CD4-positive, CD25-positive, alpha-beta regulatory T cell (primary cell): ENCODE measurements at regions not wholly inside any gene's neighbourhood (a gene's known extent, or its start where the extent isn't known, plus 50 kb on each side); places are given as distances from the start of the nearest gene placed in this dataset.

Source experiments
- ATAC-seq, 2 donors: fragments of 150-1000 bp; cut with Tn5 transposase; one replicate each; pipeline ENCODE4 v1.10.0; 2021; ENCODE audit warnings: low read depth in 2 of 2, moderate number of reproducible peaks in 2 of 2, moderate library complexity in 1 of 2
- DNase-seq, 3 donors: peaks; one replicate each; pipeline versions ENCODE4 v3.0.0 to v3.0.0-alpha.2; 2012 to 2022; ENCODE audit warnings: mixed read lengths in 1 of 3
- H3K27ac ChIP-seq: one replicate; pipeline ENCODE4 v1.7.0; 2013; ENCODE audit warnings: mild to moderate bottlenecking, low read length; ENCODE audit not compliant: insufficient read depth, poor library complexity, severe bottlenecking
- H3K27me3 ChIP-seq: one replicate; pipeline ENCODE4 v1.7.0; 2013; ENCODE audit warnings: low read length; ENCODE audit not compliant: control insufficient read depth, insufficient read depth
- H3K36me3 ChIP-seq: one replicate; pipeline ENCODE4 v1.7.0; 2013; ENCODE audit warnings: mild to moderate bottlenecking, low read length, moderate library complexity; ENCODE audit not compliant: control insufficient read depth, insufficient read depth
- H3K4me1 ChIP-seq: 2 replicates; pipeline ENCODE4 v1.7.0; 2013; ENCODE audit warnings: mild to moderate bottlenecking, low read length; ENCODE audit not compliant: insufficient read depth, control insufficient read depth, poor library complexity, severe bottlenecking
- H3K4me3 ChIP-seq: one replicate; pipeline ENCODE4 v1.7.0; 2013; ENCODE audit warnings: low read depth, mild to moderate bottlenecking, low read length, moderate library complexity
- H3K9me3 ChIP-seq, 2 experiments: 1 replicate in 1 of 2; 2 replicates in 1 of 2; pipeline ENCODE4 v1.7.0; 2013; ENCODE audit warnings: low read length in 2 of 2, mild to moderate bottlenecking in 1 of 2, moderate library complexity in 1 of 2; ENCODE audit not compliant: control insufficient read depth in 2 of 2
- H3K27ac Mint-ChIP-seq, 3 donors: one replicate each; pipeline ENCODE4 v1.8.0; 2020 to 2022; ENCODE audit warnings: mild to moderate bottlenecking in 3 of 3, mixed read lengths in 3 of 3, moderate library complexity in 2 of 3
- H3K27me3 Mint-ChIP-seq: one replicate; pipeline ENCODE4 v1.8.0; 2022; ENCODE audit warnings: mild to moderate bottlenecking, mixed read lengths
- H3K36me3 Mint-ChIP-seq: one replicate; pipeline ENCODE4 v1.8.0; 2020; ENCODE audit warnings: mixed read lengths
- H3K4me1 Mint-ChIP-seq, 4 donors: one replicate each; pipeline ENCODE4 v1.8.0; 2020 to 2022; ENCODE audit warnings: mixed read lengths in 4 of 4, mild to moderate bottlenecking in 1 of 4
- H3K4me3 Mint-ChIP-seq, 4 donors: one replicate each; pipeline ENCODE4 v1.8.0; 2020 to 2022; ENCODE audit warnings: mild to moderate bottlenecking in 4 of 4, mixed read lengths in 4 of 4, moderate library complexity in 3 of 4
- H3K9me3 Mint-ChIP-seq, 7 donors: one replicate each; pipeline ENCODE4 v1.8.0; 2020 to 2022; ENCODE audit warnings: mixed read lengths in 7 of 7, mild to moderate bottlenecking in 3 of 7, moderate library complexity in 2 of 7

DNA sequence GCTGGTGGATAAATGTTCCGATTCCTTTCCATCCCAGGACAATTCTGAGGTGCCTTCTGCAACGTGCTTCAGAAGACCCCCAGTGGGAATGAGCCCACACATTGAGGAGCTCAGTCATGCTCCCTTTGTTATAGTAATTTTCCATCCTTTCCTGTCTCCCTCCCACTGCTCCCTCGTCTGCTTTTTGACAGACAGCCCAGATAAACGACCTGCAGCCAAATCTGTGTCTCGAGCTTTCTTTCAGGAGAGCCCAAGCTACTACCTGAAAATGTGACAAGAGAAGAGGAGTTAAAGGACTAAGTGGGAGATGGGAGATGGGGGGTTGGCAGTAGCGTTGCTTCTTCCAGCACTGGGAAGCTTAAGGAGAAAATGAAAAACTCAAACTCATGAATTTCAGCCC, 65.9 kb upstream of the LRRN2 start:
- Mint-ChIP-seq H3K27me3 (peaks cover 15% of the 10 kb centered on the region), H3K36me3 (no peaks in the 10 kb centered on the region), H3K9me3 (peaks cover 0 to 2% (median 0%) of the 10 kb centered on the region in 7 donors), H3K4me1 (no peaks in the 10 kb centered on the region), H3K4me3 (no peak overlapping the region), H3K27ac (peak overlapping the region in 1 of 3 donors; percentile 43)
- no peaks in the 10 kb centered on the region for H3K9me3 ChIP-seq
- H3K4me1 ChIP-seq = no peaks in the 10 kb centered on the region
- H3K4me3 ChIP-seq = no peak overlapping the region
- no peak for ATAC-seq
- DNase-seq = no peak
- H3K27ac ChIP-seq = no peak overlapping the region
- no peaks in the 10 kb centered on the region for H3K36me3 ChIP-seq
- H3K27me3 ChIP-seq = no peaks in the 10 kb centered on the region

DNA sequence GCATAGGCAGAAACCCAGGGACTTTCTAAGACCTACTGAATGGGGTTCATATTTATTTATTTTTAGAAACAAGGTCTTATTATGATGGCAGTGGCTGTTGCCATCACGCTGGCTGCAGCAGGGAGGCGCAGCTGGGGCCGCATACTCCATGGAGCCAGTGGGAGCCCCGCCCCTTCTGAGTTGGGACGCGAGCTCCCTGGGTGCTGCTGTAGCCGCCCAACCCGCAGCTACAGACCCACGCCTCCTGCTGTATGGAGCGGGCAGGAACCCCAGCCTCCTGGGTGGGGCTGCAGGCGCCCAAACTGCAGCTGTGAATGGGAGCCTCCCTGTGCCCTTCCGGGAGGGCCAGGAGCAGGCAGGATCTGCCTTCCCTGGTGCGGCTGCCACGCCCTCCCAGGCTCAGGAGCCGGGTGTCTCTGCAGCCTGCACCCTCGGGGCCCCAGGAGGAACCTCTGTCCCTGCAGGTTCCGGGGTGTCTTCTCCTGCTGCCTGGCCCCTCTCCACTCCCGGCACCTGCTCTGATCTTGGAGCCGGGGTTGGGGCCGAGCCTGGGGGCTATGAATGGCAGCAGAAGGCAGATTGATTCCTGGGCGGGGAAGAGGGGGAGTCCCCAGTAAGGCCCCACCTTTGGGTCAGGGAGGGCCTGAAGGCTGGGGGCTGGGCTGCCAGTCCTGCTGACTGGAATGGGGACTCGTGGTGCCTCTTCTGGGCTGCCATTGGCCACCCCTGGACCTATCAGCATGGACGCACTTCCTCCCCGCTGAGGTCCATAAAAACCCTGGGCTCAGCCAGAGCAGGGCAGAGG, 66.5 kb upstream of the LRRN2 start:
- Mint-ChIP-seq H3K4me3 (no peak overlapping the region), H3K9me3 (peaks cover 0 to 2% (median 0%) of the 10 kb centered on the region in 7 donors), H3K36me3 (no peaks in the 10 kb centered on the region), H3K27me3 (peaks cover 13% of the 10 kb centered on the region), H3K27ac (no peak overlapping the region), H3K4me1 (no peaks in the 10 kb centered on the region)
- no peak for ATAC-seq
- H3K27me3 ChIP-seq = no peaks in the 10 kb centered on the region
- H3K36me3 ChIP-seq = no peaks in the 10 kb centered on the region
- H3K9me3 ChIP-seq = no peaks in the 10 kb centered on the region
- DNase-seq = no peak
- no peak overlapping the region for H3K27ac ChIP-seq
- H3K4me1 ChIP-seq = no peaks in the 10 kb centered on the region
- H3K4me3 ChIP-seq = no peak overlapping the region

DNA sequence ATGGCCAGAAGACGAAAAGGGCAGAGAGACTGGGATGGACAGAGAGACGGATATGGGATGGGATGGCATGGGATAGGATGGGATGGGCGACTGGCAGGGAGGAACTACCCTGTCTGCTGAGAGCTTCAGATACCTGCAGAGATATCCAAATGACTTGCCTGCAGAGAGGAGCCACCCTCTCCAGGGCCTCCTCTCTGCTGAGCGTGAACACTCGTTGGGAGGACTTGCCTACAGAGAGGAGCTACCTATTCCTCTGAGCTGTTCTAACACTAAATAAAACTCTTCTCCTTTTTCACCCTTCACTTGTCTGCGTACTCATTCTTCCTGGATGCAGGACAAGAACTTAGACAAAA, 67.1 kb upstream of the LRRN2 start:
- DNase-seq (no peak), ATAC-seq (no peak)
- Mint-ChIP-seq H3K27ac (peak overlapping the region in 1 of 3 donors; percentile 26), H3K36me3 (no peaks in the 10 kb centered on the region), H3K4me1 (no peaks in the 10 kb centered on the region), H3K9me3 (peaks cover 0 to 2% (median 0%) of the 10 kb centered on the region in 7 donors), H3K4me3 (no peak overlapping the region), H3K27me3 (peaks cover 14% of the 10 kb centered on the region)
- no peak overlapping the region for H3K27ac ChIP-seq
- H3K9me3 ChIP-seq = no peaks in the 10 kb centered on the region
- no peaks in the 10 kb centered on the region for H3K27me3 ChIP-seq
- no peaks in the 10 kb centered on the region for H3K4me1 ChIP-seq
- H3K36me3 ChIP-seq = no peaks in the 10 kb centered on the region
- no peak overlapping the region for H3K4me3 ChIP-seq

DNA sequence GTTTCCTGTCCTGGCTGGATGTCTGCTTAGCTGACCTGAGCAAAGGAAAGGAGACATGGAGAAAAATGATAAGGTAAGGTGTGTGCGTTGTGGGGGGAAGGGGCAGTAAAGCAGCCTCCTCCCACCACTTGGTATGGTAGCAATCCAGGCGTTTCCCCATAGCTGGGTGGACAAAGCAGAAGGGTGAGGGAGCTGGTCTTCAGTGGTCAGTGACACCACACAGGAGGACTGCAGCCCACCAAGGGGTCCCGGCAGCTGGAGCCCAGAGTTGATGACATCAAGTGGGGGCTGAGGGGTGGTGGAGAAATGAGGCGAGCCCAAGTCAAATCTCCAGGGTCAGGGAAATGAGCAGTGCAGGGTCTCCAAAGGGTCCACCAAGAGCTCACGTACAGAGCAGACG, 69.3 kb upstream of the LRRN2 start:
- peaks cover 0 to 2% (median 0%) of the 10 kb centered on the region in 7 donors for H3K9me3 Mint-ChIP-seq

DNA sequence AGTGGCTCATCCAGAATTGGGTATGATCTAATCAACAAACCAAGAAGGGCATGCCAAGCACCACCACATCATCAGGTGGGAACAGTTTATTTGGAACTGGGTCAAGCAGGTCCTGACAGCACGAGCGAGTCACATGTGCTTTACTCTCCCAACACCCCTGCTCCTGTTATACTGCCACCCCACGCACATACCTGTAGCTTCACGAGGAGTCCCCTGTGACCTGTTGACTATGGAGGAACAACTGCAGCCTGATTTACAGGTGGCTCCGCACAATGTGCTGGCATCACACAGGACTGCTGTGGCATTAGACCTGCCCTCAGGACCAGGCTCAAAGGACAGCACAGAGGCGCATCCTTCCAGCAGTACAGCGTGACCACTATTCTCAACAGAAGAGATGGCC, 70.8 kb upstream of the LRRN2 start:
- no peak for DNase-seq
- no peaks in the 10 kb centered on the region for H3K4me1 ChIP-seq
- Mint-ChIP-seq H3K36me3 (no peaks in the 10 kb centered on the region), H3K4me3 (no peak overlapping the region), H3K27me3 (peaks cover 28% of the 10 kb centered on the region), H3K9me3 (peaks cover 0 to 2% (median 0%) of the 10 kb centered on the region in 7 donors), H3K27ac (no peak overlapping the region), H3K4me1 (no peaks in the 10 kb centered on the region)
- H3K4me3 ChIP-seq = no peak overlapping the region
- ATAC-seq = no peak
- H3K27ac ChIP-seq = no peak overlapping the region
- H3K27me3 ChIP-seq = peaks cover 2% of the 10 kb centered on the region
- H3K36me3 ChIP-seq = no peaks in the 10 kb centered on the region
- H3K9me3 ChIP-seq = no peaks in the 10 kb centered on the region

More for the DNA sequence above, 69.3 kb upstream of the LRRN2 start:
- no peak overlapping the region for H3K27ac ChIP-seq
- H3K27me3 ChIP-seq = no peaks in the 10 kb centered on the region
- no peaks in the 10 kb centered on the region for H3K9me3 ChIP-seq
- H3K4me3 Mint-ChIP-seq = no peak overlapping the region
- no peaks in the 10 kb centered on the region for H3K4me1 ChIP-seq
- H3K27ac Mint-ChIP-seq = no peak overlapping the region
- no peak overlapping the region for H3K4me3 ChIP-seq
- peaks cover 22% of the 10 kb centered on the region for H3K27me3 Mint-ChIP-seq
- H3K4me1 Mint-ChIP-seq = no peaks in the 10 kb centered on the region
- ATAC-seq = no peak
- no peaks in the 10 kb centered on the region for H3K36me3 Mint-ChIP-seq
- DNase-seq = no peak
- H3K36me3 ChIP-seq = no peaks in the 10 kb centered on the region

- Mint-ChIP-seq H3K36me3 (no peaks in the 10 kb centered on the region), H3K4me1 (no peaks in the 10 kb centered on the region), H3K9me3 (peaks cover 0 to 2% (median 0%) of the 10 kb centered on the region in 7 donors), H3K27ac (no peak overlapping the region), H3K27me3 (peaks cover 28% of the 10 kb centered on the region), H3K4me3 (no peak overlapping the region)
- no peaks in the 10 kb centered on the region for H3K9me3 ChIP-seq
- no peak overlapping the region for H3K4me3 ChIP-seq
- DNase-seq (no peak), ATAC-seq (no peak)
- peaks cover 4% of the 10 kb centered on the region for H3K27me3 ChIP-seq
- no peaks in the 10 kb centered on the region for H3K36me3 ChIP-seq
- H3K27ac ChIP-seq = no peak overlapping the region
- H3K4me1 ChIP-seq = no peaks in the 10 kb centered on the region
Measured at GRCh38 chr1:204756811-204757210, 71.3 kb upstream of the LRRN2 start.

DNA sequence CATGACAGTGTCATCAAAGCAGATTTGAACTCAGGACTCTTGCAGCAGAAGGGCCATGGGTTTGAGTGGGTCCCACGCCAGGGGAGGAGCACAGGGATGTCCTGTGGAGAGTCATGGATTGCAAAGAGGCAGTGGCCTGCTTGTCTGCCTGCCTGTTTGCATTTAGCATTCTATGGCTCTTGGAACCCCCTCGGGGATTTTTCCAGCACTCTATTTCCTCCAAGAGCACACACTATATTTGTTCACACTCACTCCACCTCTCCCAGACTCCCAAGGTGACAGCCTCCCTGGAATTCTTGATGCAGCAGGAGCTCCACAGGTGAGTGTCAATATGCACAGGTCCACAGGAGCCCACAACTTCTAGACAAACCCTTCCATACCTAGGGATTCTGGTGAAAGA, 73.1 kb upstream of the LRRN2 start:
- Histone ChIP-seq H3K36me3 (no peaks in the 10 kb centered on the region), H3K4me1 (peaks cover 2% of the 10 kb centered on the region)
- peaks cover 28% of the 10 kb centered on the region for H3K27me3 Mint-ChIP-seq

GRCh38 chr1:204760350-204760749, 74.8 kb upstream of the LRRN2 start:
- DNase-seq = no peak
- H3K4me3 ChIP-seq = no peak overlapping the region
- no peak overlapping the region for H3K4me3 Mint-ChIP-seq
- no peaks in the 10 kb centered on the region for H3K9me3 Mint-ChIP-seq
- H3K36me3 Mint-ChIP-seq = no peaks in the 10 kb centered on the region
- H3K4me1 Mint-ChIP-seq = peaks cover 3 to 6% (median 4%) of the 10 kb centered on the region in 4 donors
- H3K4me1 ChIP-seq = peaks cover 5% of the 10 kb centered on the region
- peaks cover 23% of the 10 kb centered on the region for H3K27me3 Mint-ChIP-seq
- peaks cover 0 to 3% of the 10 kb centered on the region in 2 experiments for H3K9me3 ChIP-seq
- peaks cover 6% of the 10 kb centered on the region for H3K27me3 ChIP-seq
- H3K27ac Mint-ChIP-seq = peak overlapping the region in 1 of 3 donors; percentile 82
- no peak overlapping the region for H3K27ac ChIP-seq
- ATAC-seq = no peak
- no peaks in the 10 kb centered on the region for H3K36me3 ChIP-seq

More for the DNA sequence above, 73.1 kb upstream of the LRRN2 start:
- H3K27me3 ChIP-seq = peaks cover 4% of the 10 kb centered on the region
- H3K4me3 ChIP-seq = no peak overlapping the region
- peaks cover 0 to 2% (median 2%) of the 10 kb centered on the region in 4 donors for H3K4me1 Mint-ChIP-seq
- H3K9me3 Mint-ChIP-seq = peaks cover 0 to 2% (median 0%) of the 10 kb centered on the region in 7 donors
- H3K9me3 ChIP-seq = peaks cover 0 to 3% of the 10 kb centered on the region in 2 experiments
- H3K36me3 Mint-ChIP-seq = no peaks in the 10 kb centered on the region
- no peak overlapping the region for H3K27ac ChIP-seq
- no peak overlapping the region for H3K4me3 Mint-ChIP-seq
- H3K27ac Mint-ChIP-seq = no peak overlapping the region
- no peak for DNase-seq
- no peak for ATAC-seq
